GM12878 (cell line): ENCODE measurements at regions not wholly inside any gene's neighbourhood (a gene's known extent, or its start where the extent isn't known, plus 50 kb on each side); places are given as distances from the start of the nearest gene placed in this dataset.

ENCODE experiments used
- ATAC-seq: fragments of 200-7000 bp; cut with Tn5 transposase; 3 replicates; pipeline ENCODE4 v1.9.1; 2020; ENCODE audit warnings: mild to moderate bottlenecking, moderate library complexity
- BruUV-seq: library from RNA; stranded (reverse); fragments of 400-500 nt; replicated peaks from 2 replicates; lab custom pipeline; 2021; lab: Mats Ljungman, UMichigan
- CTCF ChIA-PET: fragments of 300-600 bp; sonication (Branson Sonifier 250); formaldehyde crosslinking; extraction: SDS; loops from one replicate; lab custom pipeline; 2021; ENCODE audit warnings: inconsistent platforms; lab: Yijun Ruan, JAX
- POLR2A ChIA-PET: fragments of 350-600 bp; formaldehyde crosslinking; extraction: SDS; loops from one replicate; lab custom pipeline; 2021; ENCODE audit warnings: inconsistent platforms; lab: Charles Lee
- RAD21 ChIA-PET: fragments of 300-600 bp; sonication (Branson Sonifier 250); formaldehyde crosslinking; loops from one replicate; lab custom pipeline; 2023; ENCODE audit warnings: antibody characterized with exemption; ENCODE audit not compliant: unreplicated experiment; lab: Charles Lee
- SMC1A ChIA-PET: fragments of 300-600 bp; sonication (Branson Sonifier 250); formaldehyde crosslinking; loops from one replicate; lab custom pipeline; 2023; ENCODE audit not compliant: unreplicated experiment, uncharacterized antibody; lab: Charles Lee
- DNase-seq: peaks from one replicate; pipeline ENCODE4 v3.0.0-alpha.2; 2011; ENCODE audit warnings: low read depth, low spot score
- FAIRE-seq: peaks from 3 replicates; lab custom pipeline; 2011; peaks lifted over from hg19 to GRCh38; lab: Jason Lieb, UNC
- H2AFZ ChIP-seq: 2 replicates; pipeline ENCODE4 v1.6.0; 2011; ENCODE audit warnings: low read depth, low read length, control low read depth; ENCODE audit not compliant: control insufficient read depth
- H3K27ac ChIP-seq: 2 replicates; pipeline ENCODE4 v1.5.1; 2011; ENCODE audit warnings: control low read depth; ENCODE audit not compliant: control insufficient read depth, insufficient read depth
- H3K27me3 ChIP-seq, 2 experiments: replicated peaks in 1 of 2; 2 replicates each; pipeline versions ENCODE4 v1.6.0 to v1.6.1; 2011; ENCODE audit warnings: low read length in 1 of 2; ENCODE audit not compliant: control insufficient read depth in 2 of 2, insufficient read depth in 2 of 2
- H3K36me3 ChIP-seq, 2 experiments: 2 replicates each; pipeline ENCODE4 v1.5.1; 2011; ENCODE audit warnings: low read length in 1 of 2; ENCODE audit not compliant: control insufficient read depth in 2 of 2, insufficient read depth in 2 of 2
- H3K4me1 ChIP-seq: 2 replicates; pipeline ENCODE4 v1.6.1; 2011; ENCODE audit warnings: mild to moderate bottlenecking, low read length, moderate library complexity, mixed read lengths; ENCODE audit not compliant: control insufficient read depth, insufficient read depth
- H3K4me2 ChIP-seq: 2 replicates; pipeline ENCODE4 v1.6.0; 2011; ENCODE audit warnings: control low read depth; ENCODE audit not compliant: control insufficient read depth, insufficient read depth
- H3K4me3 ChIP-seq: fragments of 200-600 bp; sonication (generic); 2 replicates; pipeline ENCODE4 v1.5.1; 2016
- H3K79me2 ChIP-seq: 2 replicates; pipeline ENCODE4 v1.6.0; 2011; ENCODE audit warnings: low read length; ENCODE audit not compliant: control insufficient read depth, insufficient read depth
- H3K9ac ChIP-seq: 2 replicates; pipeline ENCODE4 v1.8.0; 2011; ENCODE audit warnings: low read length, control low read depth, mixed read lengths; ENCODE audit not compliant: control insufficient read depth, insufficient read depth
- H3K9me3 ChIP-seq: replicated peaks from 3 replicates; pipeline ENCODE4 v1.5.1; 2011; ENCODE audit warnings: mild to moderate bottlenecking, low read length; ENCODE audit not compliant: control insufficient read depth, insufficient read depth
- H4K20me1 ChIP-seq: 2 replicates; pipeline ENCODE4 v1.6.0; 2011; ENCODE audit not compliant: control insufficient read depth, insufficient read depth
- ATF2 ChIP-seq: IDR thresholded peaks from 2 replicates; pipeline ENCODE4 v1.6.1; 2012; ENCODE audit warnings: low read length, inconsistent platforms
- BHLHE40 ChIP-seq, 2 experiments: fragments of 450-650 bp in 1 of 2; IDR thresholded peaks; 2 replicates each; pipeline ENCODE4 v1.6.1; 2011 to 2017; ENCODE audit warnings: low read depth in 2 of 2, borderline replicate concordance in 1 of 2, improper control_type of control experiment in 1 of 2, low read length in 1 of 2, mild to moderate bottlenecking in 1 of 2
- CEBPB ChIP-seq, 2 experiments: fragments of 150-350 bp in 1 of 2; IDR thresholded peaks; 2 replicates each; pipeline ENCODE4 v1.6.1; 2012 to 2014; ENCODE audit warnings: low read depth in 2 of 2, low read length in 2 of 2, borderline replicate concordance in 1 of 2, inconsistent platforms in 1 of 2
- GABPA ChIP-seq: IDR thresholded peaks from 2 replicates; pipeline ENCODE4 v1.6.1; 2014; ENCODE audit warnings: antibody characterized with exemption, low read depth, mild to moderate bottlenecking, inconsistent platforms
- IRF4 ChIP-seq: IDR thresholded peaks from 2 replicates; pipeline ENCODE4 v1.6.1; 2011; ENCODE audit warnings: low read depth, low read length
- KLF5 ChIP-seq: fragments of 450-650 bp; IDR thresholded peaks from 2 replicates; pipeline ENCODE4 v1.6.1; 2014; ENCODE audit warnings: mild to moderate bottlenecking; ENCODE audit not compliant: partially characterized antibody
- NR2C1 ChIP-seq: fragments of 450-650 bp; IDR thresholded peaks from 2 replicates; pipeline ENCODE4 v1.6.1; 2017; ENCODE audit warnings: antibody characterized with exemption, mild to moderate bottlenecking, moderate library complexity
- SIX5 ChIP-seq: IDR thresholded peaks from 2 replicates; pipeline ENCODE4 v1.6.1; 2011; ENCODE audit warnings: mild to moderate bottlenecking, low read depth, low read length, moderate library complexity; ENCODE audit not compliant: severe bottlenecking
- SMAD1 ChIP-seq: fragments of 450-650 bp; IDR thresholded peaks from 2 replicates; pipeline ENCODE4 v1.6.1; 2018; ENCODE audit warnings: mild to moderate bottlenecking, low read depth; ENCODE audit not compliant: partially characterized antibody
- SMAD5 ChIP-seq: IDR thresholded peaks from 2 replicates; pipeline ENCODE4 v1.6.1; 2016; ENCODE audit warnings: antibody characterized with exemption, low read depth
- SUZ12 ChIP-seq: fragments of 200-600 bp; sonication (generic); IDR thresholded peaks from one replicate; pipeline ENCODE4 v1.6.1; 2018; ENCODE audit warnings: antibody characterized with exemption, mild to moderate bottlenecking; ENCODE audit not compliant: unreplicated experiment
- WGBS: methylation state at CpG from one replicate; pipeline ENCODE4 v1.1.6; 2016; ENCODE audit warnings: low lambda C conversion rate; ENCODE audit not compliant: insufficient replicate concordance, insufficient coverage; ENCODE audit errors: missing lambda C conversion rate; 5-methylcytosine and 5-hydroxymethylcytosine counted together
- in situ Hi-C: fragments of 300-500 bp; cut with MboI; formaldehyde crosslinking; loops from 9 replicates; pipeline ENCODE4 v1.14.3; 2018; ENCODE audit warnings: mixed read lengths
- intact Hi-C: fragments of 100-400 bp; cut with micrococcal nuclease; formaldehyde crosslinking; loops from one replicate; pipeline ENCODE4 v1.14.2; 2022; ENCODE audit not compliant: unreplicated experiment
- TF ChIP-seq, protein P1 (sequence below), 3 experiments: IDR thresholded peaks in 2 of 3; conservative IDR thresholded peaks in 1 of 3; 2 replicates each; pipeline ENCODE4 v1.5.1; 2011; ENCODE audit warnings: low read depth in 3 of 3, low read length in 3 of 3, mild to moderate bottlenecking in 3 of 3, control low read depth in 2 of 3, moderate library complexity in 2 of 3, inconsistent platforms in 1 of 3, mixed read lengths in 1 of 3; ENCODE audit not compliant: control insufficient read depth in 2 of 3, insufficient read depth in 1 of 3; ENCODE audit errors: extremely low read depth in 1 of 3

GRCh38 chr5:173767574-173768266 lies 120.4 kb upstream of the CPEB4 start:
- intact Hi-C loops (no loop called here), in situ Hi-C loops (no loop called here)
- Histone ChIP-seq H3K79me2 (no peaks in the 10 kb centered on the region), H3K4me3 (no peak overlapping the region), H2AFZ (no peak overlapping the region), H3K27ac (no peak overlapping the region), H3K27me3 (no peaks in the 10 kb centered on the region), H3K36me3 (no peaks in the 10 kb centered on the region), H3K4me1 (peaks cover 3% of the 10 kb centered on the region; the same call in 1 of the 2 replicates), H3K9ac (no peak overlapping the region), H3K4me2 (no peak overlapping the region), H4K20me1 (no peaks in the 10 kb centered on the region), H3K9me3 (no peaks in the 10 kb centered on the region)
- DNase-seq = no peak
- FAIRE-seq = no peak
- SMC1A ChIA-PET = interaction anchor here (1.2 kb wide), 1 partner anchor 158 kb away, joined by 3 read pairs; no protein-coding TSS in a partner anchor
- CTCF ChIA-PET = interaction anchor here (1.2 to 1.7 kb wide), 2 partner anchors 15 to 18 kb away, joined by 3 to 4 read pairs; no protein-coding TSS in a partner anchor
- TF ChIP-seq, protein P1, sequence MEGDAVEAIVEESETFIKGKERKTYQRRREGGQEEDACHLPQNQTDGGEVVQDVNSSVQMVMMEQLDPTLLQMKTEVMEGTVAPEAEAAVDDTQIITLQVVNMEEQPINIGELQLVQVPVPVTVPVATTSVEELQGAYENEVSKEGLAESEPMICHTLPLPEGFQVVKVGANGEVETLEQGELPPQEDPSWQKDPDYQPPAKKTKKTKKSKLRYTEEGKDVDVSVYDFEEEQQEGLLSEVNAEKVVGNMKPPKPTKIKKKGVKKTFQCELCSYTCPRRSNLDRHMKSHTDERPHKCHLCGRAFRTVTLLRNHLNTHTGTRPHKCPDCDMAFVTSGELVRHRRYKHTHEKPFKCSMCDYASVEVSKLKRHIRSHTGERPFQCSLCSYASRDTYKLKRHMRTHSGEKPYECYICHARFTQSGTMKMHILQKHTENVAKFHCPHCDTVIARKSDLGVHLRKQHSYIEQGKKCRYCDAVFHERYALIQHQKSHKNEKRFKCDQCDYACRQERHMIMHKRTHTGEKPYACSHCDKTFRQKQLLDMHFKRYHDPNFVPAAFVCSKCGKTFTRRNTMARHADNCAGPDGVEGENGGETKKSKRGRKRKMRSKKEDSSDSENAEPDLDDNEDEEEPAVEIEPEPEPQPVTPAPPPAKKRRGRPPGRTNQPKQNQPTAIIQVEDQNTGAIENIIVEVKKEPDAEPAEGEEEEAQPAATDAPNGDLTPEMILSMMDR (IDR thresholded peaks at IDR 0.05 in 2 of 3, conservative IDR thresholded peaks at IDR 0.05 in 1 of 3; ENCODE audit: control insufficient read depth in 2 of 3, extremely low read depth in 1 of 3, insufficient read depth in 1 of 3, low read depth in 3 of 3, low read length in 3 of 3) = no peak
- TF ChIP-seq GABPA (no peak), SMAD5 (no peak), SUZ12 (no peak), ATF2 (no peak), SIX5 (no peak), CEBPB (IDR thresholded peaks at IDR 0.05; ENCODE audit: borderline replicate concordance in 1 of 2, low read depth in 2 of 2, low read length in 2 of 2) (no peak), IRF4 (no peak), BHLHE40 (IDR thresholded peaks at IDR 0.05; ENCODE audit: borderline replicate concordance in 1 of 2, low read depth in 2 of 2, low read length in 1 of 2) (no peak), NR2C1 (no peak), SMAD1 (no peak), KLF5 (no peak)
- WGBS = 65% methylated on average over 12 of the region's 12 CpGs
- ATAC-seq = no peak
- no TSS peak for BruUV-seq
- POLR2A ChIA-PET = no interaction called here
- RAD21 ChIA-PET = interaction anchor here (0.5 to 1.9 kb wide), 4 partner anchors 15 to 80 kb away, joined by 3 to 6 read pairs (median 4); no protein-coding TSS in a partner anchor
